GM12872 (cell line): ENCODE measurements at regions not wholly inside any gene's neighbourhood (a gene's known extent, or its start where the extent isn't known, plus 50 kb on each side); places are given as distances from the start of the nearest gene placed in this dataset.

Experiments
- TF ChIP-seq, protein P1 (sequence below): IDR thresholded peaks from 3 replicates; pipeline ENCODE4 v1.5.1; 2011; ENCODE audit warnings: low read depth, mild to moderate bottlenecking, low read length, moderate library complexity; ENCODE audit not compliant: insufficient read depth

- TF ChIP-seq, protein P1, sequence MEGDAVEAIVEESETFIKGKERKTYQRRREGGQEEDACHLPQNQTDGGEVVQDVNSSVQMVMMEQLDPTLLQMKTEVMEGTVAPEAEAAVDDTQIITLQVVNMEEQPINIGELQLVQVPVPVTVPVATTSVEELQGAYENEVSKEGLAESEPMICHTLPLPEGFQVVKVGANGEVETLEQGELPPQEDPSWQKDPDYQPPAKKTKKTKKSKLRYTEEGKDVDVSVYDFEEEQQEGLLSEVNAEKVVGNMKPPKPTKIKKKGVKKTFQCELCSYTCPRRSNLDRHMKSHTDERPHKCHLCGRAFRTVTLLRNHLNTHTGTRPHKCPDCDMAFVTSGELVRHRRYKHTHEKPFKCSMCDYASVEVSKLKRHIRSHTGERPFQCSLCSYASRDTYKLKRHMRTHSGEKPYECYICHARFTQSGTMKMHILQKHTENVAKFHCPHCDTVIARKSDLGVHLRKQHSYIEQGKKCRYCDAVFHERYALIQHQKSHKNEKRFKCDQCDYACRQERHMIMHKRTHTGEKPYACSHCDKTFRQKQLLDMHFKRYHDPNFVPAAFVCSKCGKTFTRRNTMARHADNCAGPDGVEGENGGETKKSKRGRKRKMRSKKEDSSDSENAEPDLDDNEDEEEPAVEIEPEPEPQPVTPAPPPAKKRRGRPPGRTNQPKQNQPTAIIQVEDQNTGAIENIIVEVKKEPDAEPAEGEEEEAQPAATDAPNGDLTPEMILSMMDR, result no peak
Measured at GRCh38 chr19:28691683-28692082, 521.3 kb downstream of the UQCRFS1 start.

GRCh38 chr19:28687296-28687695 is 525.7 kb downstream of the UQCRFS1 start:
- TF ChIP-seq, protein P1, result no peak

GRCh38 chr19:28686756-28687155 is 526.2 kb downstream of the UQCRFS1 start:
- TF ChIP-seq, protein P1, result no peak

DNA sequence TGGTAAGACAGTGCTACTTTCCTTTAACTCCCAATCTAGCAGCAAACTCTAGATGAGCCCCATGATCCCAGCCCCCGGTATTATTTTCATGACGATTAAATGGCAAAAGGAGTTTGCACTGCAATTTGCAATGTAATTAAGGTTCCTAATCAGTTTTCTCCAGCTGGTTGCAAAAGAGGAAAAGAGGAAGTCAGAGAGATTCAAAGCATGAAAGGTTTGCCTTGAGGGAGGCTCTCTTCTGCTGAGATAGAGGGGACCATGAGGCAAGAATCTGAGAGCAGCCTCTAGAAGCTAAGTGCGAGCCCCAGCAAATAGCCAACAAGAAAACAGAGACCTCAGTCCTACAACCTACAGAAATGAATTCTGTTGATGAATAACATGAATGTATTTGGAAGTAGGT is 527.1 kb downstream of the UQCRFS1 start:
- TF ChIP-seq, protein P1, result no peak

- TF ChIP-seq, protein P1, result no peak
Measured at GRCh38 chr19:28680111-28680510, 532.8 kb downstream of the UQCRFS1 start.

- TF ChIP-seq, protein P1, result no peak
Measured at GRCh38 chr19:28670836-28671235, 542.1 kb downstream of the UQCRFS1 start.

GRCh38 chr19:28669804-28670203 is 543.1 kb downstream of the UQCRFS1 start:
- TF ChIP-seq, protein P1, result no peak
